ENCODE measurements at regions not wholly inside any gene's neighbourhood (a gene's known extent, or its start where the extent isn't known, plus 50 kb on each side); places are given as distances from the start of the nearest gene placed in this dataset.

DNA sequence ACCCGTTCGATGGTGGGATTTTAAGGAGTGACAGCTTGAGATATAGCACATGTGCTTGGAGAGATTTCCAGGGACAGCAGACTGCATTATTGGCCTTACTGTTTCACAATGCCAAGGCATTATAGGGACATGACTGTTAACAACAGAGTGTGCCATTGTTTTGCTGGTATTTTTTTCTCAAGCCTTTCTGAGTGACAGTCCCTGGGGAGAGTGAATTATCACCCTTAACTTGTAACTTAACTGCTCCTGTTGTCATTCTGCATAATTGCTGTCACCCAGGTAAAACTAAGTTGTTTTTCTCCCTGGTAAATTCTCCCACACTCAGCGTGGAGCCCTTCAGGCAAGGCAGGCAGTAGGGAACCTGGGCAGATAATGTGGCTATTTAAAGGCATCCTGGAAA, 989.2 kb upstream of the LCORL start:
- TF ChIP-seq RAD21 (IDR thresholded peaks at IDR 0.05; ENCODE audit: low read length) (no peak), EZH2phosphoT487 (IDR thresholded peaks at IDR 0.05; ENCODE audit: borderline replicate concordance, low read depth) (no peak), YY1 (IDR thresholded peaks at IDR 0.05; ENCODE audit: low read depth) (no peak), MXI1 (IDR thresholded peaks at IDR 0.05; ENCODE audit: low read depth, low read length) (no peak), RFX5 (IDR thresholded peaks at IDR 0.05; ENCODE audit: low read length) (no peak), SIN3A (IDR thresholded peaks at IDR 0.05; ENCODE audit: borderline replicate concordance, low read depth, low read length) (no peak), EP300 (IDR thresholded peaks at IDR 0.05; ENCODE audit: borderline replicate concordance in 1 of 2, low read depth in 1 of 2, low read length in 1 of 2) (no peak), ELF1 (IDR thresholded peaks at IDR 0.05) (no peak), USF1 (IDR thresholded peaks at IDR 0.05; ENCODE audit: borderline replicate concordance, low read depth) (no peak), POLR2AphosphoS5 (IDR thresholded peaks at IDR 0.05; ENCODE audit: low read depth, low read length) (no peak)
- TF ChIP-seq, protein P1, sequence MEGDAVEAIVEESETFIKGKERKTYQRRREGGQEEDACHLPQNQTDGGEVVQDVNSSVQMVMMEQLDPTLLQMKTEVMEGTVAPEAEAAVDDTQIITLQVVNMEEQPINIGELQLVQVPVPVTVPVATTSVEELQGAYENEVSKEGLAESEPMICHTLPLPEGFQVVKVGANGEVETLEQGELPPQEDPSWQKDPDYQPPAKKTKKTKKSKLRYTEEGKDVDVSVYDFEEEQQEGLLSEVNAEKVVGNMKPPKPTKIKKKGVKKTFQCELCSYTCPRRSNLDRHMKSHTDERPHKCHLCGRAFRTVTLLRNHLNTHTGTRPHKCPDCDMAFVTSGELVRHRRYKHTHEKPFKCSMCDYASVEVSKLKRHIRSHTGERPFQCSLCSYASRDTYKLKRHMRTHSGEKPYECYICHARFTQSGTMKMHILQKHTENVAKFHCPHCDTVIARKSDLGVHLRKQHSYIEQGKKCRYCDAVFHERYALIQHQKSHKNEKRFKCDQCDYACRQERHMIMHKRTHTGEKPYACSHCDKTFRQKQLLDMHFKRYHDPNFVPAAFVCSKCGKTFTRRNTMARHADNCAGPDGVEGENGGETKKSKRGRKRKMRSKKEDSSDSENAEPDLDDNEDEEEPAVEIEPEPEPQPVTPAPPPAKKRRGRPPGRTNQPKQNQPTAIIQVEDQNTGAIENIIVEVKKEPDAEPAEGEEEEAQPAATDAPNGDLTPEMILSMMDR (IDR thresholded peaks at IDR 0.05), result no peak
- TF ChIP-seq, protein P2, sequence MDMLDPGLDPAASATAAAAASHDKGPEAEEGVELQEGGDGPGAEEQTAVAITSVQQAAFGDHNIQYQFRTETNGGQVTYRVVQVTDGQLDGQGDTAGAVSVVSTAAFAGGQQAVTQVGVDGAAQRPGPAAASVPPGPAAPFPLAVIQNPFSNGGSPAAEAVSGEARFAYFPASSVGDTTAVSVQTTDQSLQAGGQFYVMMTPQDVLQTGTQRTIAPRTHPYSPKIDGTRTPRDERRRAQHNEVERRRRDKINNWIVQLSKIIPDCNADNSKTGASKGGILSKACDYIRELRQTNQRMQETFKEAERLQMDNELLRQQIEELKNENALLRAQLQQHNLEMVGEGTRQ (IDR thresholded peaks at IDR 0.05; ENCODE audit: borderline replicate concordance, low read depth, low read length), result no peak
- TF ChIP-seq, protein P3, sequence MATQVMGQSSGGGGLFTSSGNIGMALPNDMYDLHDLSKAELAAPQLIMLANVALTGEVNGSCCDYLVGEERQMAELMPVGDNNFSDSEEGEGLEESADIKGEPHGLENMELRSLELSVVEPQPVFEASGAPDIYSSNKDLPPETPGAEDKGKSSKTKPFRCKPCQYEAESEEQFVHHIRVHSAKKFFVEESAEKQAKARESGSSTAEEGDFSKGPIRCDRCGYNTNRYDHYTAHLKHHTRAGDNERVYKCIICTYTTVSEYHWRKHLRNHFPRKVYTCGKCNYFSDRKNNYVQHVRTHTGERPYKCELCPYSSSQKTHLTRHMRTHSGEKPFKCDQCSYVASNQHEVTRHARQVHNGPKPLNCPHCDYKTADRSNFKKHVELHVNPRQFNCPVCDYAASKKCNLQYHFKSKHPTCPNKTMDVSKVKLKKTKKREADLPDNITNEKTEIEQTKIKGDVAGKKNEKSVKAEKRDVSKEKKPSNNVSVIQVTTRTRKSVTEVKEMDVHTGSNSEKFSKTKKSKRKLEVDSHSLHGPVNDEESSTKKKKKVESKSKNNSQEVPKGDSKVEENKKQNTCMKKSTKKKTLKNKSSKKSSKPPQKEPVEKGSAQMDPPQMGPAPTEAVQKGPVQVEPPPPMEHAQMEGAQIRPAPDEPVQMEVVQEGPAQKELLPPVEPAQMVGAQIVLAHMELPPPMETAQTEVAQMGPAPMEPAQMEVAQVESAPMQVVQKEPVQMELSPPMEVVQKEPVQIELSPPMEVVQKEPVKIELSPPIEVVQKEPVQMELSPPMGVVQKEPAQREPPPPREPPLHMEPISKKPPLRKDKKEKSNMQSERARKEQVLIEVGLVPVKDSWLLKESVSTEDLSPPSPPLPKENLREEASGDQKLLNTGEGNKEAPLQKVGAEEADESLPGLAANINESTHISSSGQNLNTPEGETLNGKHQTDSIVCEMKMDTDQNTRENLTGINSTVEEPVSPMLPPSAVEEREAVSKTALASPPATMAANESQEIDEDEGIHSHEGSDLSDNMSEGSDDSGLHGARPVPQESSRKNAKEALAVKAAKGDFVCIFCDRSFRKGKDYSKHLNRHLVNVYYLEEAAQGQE (IDR thresholded peaks at IDR 0.05; ENCODE audit: low read depth, low read length), result no peak

Data from SK-N-SH (cell line).